Inflammatory macrophage treated with lipopolysaccharide for 1 hour (primary cell): ENCODE measurements at regions not wholly inside any gene's neighbourhood (a gene's known extent, or its start where the extent isn't known, plus 50 kb on each side); places are given as distances from the start of the nearest gene placed in this dataset.
A peak's percentile ranks its signal among the peaks of the same experiment; 100 is the strongest.
"Not testable (repeated sequence)": the region's sequence is repeated elsewhere in the genome, so short reads cannot be mapped to it uniquely, and the experiment has no call there.

Experiments used
- DNase-seq, 2 donors: peaks; one replicate each; pipeline ENCODE4 v3.0.0-alpha.2; 2020 to 2022

DNA sequence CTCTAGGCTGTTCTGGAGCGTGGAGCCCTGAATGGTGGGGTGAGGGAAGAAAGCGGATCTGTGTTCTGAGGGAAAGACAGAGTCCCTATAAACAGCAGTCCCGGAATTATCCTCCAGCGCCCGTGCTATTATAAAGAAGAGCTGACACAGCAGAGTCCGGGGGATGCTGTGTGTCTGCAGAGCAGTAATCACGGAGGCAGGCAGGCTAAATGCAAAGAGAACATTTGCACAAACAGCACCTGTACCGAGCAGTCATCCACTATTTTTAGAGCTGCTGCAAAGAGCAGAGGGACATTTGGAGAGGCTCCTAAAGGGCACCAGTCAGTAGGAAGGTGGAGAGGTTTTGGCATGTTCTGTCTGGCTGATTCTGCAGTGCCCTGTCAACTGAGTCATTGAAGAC, 293.8 kb upstream of the SLC14A2 start:
- DNase-seq = no peak

DNA sequence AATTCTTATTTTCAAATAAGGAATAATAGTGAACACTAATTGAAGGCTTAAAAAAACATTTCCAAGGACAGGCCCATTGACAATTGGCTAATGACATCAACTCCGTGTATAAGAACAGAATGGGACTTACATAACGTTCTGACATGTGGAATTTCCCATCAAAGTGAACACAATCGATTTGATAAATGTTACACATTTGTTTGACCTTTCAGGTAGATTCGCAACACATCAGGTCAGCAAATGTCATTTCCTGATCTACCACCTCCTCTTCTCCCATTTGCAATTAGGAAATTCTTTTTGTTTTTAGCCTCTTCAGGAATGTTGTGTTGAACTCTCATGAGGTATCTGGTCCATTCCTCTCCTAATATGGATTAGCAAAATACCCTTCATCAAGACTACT, 292.9 kb upstream of the SLC14A2 start:
- no peak for DNase-seq

DNA sequence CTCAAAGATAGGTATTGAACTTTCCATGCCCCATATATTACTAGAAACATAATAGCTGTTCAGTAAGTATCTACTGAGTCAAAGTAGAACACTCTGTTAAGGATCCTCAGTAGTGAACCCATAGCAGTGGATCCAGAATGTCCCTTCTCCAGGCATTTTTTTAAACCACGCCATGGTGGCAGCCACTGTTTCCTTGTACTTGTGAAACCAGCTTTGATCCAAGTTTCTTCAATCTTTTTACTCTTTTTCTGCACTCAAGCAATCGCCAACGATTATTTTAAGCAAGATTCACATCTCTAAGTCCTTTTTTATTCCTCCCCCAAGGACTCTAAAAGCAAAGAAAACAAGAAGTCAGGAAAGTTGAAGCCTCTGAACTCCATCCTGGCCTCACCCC, 291.2 kb upstream of the SLC14A2 start:
- no peak for DNase-seq

DNA sequence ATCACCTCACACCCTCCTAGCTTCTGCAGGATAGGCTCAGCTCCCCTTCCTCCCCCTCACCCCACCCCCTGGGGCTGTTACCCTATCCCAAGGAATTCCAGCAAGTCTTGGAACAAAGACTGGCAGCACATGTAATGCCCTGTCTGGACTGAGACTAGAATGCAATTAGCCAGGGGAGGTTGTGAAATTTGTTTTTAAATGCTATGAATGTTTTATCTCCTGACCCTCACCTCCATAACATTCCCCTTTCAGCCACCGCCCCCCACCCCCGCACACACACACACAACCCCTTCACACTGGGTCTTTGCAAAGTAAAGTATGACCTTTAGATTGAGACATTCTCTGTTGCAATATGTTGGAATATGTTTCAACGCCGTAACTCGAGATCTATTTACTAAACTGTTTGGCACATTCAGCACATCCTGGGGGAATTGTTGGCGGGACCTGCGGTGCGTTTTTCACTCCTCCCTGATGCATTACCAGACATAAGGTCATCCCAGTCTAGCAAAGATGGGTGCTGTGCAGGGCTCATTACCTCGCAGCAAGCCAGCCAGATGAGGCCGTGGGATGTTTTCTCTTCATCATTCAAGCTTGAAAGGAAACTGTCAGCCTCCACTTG, 290.7 kb upstream of the SLC14A2 start:
- no peak for DNase-seq

DNA sequence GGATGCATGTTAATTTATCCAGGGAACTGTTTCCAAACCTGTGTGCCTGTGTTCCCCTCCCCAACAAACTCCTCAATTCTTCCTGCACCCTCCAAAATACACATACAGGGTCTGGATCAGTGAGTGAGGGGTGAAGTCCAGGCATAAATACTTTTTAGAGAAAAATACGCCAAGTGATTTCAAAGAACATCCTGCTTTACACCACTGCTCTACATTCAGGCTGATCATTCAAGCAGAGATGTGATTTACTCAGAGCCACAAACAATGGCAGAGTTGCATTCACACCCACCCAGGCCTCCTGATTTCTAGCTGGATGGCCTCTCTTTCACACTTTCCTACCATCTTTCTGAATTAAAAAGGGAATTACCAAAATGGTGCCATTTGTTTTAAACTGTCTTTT, 289.5 kb upstream of the SLC14A2 start:
- no peak for DNase-seq

DNA sequence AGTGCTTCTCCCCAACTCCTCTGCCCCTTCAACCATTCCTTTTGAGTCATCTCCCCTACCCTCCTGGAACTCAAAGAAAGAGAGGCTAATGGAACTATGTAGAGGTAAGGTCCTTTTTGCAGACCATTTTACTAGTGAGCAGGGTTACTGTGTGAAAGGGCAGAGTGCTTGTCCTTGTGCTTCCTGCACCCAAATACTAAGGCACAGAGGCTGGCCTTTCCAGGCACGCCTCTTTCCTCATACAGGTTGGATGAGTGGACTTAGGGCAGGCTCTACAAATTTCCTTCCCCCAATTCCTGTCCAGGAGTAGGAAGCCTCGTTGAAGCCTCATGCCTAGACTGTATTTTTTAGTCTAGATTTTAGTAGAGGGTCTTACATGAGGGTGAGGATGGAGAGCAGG, 288.8 kb upstream of the SLC14A2 start:
- no peak for DNase-seq

DNA sequence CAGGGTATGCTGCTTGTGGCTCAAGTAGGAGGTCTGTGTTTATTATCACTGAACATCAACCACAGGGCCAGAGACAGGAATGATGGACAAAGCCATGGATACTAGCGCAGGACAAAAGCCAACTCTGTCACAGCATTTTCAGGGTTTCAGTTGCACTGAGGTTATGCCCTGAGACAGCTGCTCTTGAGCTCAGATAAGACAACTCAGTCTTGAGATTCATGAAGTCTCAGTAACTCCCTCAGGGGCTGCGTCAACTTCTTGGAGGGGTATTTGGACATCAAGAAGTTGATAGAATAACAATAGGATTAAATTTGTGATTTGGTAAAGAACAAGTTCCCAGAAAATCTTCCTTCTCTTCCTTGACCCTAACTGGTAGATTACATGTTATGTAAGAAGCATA, 287.0 kb upstream of the SLC14A2 start:
- no peak for DNase-seq

DNA sequence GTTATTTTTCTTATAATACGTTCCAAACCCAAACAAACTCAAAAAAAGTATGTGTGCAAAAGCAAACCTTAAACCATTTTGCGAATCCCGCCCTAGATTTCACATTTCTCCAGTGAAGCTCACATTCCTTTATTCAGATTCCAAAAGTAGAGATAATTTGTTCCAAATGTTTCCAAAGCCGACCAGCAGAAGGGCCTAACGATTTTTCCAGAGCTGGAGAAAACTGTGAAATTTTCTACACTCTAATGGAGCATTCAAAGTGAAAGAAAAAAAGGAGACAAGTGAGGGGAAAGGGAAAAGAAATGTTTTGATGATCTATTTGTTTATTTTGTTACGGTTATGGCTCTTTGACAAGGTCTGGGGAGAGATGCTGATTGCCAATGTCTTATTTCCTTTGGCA, 286.5 kb upstream of the SLC14A2 start:
- DNase-seq = no peak

DNA sequence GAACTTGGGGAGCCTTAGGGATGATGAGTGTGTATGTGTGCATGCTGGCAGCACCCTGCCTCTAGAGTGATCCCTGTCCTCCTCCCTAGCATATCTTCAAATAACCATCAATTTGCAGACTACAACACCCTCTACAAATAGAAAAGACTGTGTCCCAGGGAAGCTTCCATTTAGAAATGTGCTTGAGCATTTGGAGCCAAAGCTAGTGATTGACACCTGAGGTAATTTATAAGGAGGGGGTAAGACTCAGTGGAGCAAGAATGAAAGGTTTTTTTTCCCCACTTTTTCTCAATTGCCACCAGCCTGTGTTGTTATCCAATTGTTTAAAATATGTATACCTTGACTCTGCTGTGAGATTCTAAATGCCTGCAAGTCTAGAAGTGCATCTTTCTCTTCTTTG, 286.0 kb upstream of the SLC14A2 start:
- DNase-seq = no peak

DNA sequence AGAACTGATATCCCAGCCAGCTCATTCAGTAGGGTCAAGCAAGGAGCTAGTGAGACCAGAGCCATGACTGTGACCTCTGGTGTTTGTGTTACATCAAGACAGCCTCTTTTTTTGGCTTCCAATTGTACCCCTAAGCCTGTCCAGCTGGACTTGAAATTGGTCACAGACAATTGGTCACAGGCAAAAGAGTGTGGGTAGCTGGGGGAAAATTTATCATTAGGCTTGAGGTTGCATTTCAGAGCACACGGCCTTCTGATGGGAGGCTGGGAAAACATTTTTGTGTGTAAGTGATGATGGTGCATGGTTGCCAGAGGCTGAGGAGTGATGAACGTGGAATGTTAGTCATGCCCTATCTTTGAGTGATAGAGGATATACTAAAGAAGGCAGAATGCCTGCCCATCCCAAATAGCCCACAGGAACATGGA, 285.1 kb upstream of the SLC14A2 start:
- no peak for DNase-seq

DNA sequence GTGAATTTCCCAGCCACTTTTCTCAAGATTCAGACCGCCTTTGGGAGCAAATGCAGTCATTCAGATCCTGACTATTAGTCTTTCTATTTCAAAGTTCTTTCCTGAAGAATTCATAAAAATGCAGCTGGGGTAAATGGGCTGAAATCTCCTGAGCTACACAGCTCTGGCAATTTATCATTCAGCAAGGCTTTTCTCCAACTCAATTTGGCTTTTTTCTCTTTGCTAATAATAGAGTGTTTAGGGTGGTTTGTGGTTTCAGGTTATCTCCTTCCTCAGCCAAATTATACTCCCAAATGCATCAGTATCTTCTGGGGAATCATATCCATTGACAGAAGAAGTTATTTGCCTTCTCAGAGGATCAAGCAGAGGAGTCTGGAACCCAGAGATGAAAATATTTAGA, 282.4 kb upstream of the SLC14A2 start:
- DNase-seq = no peak

DNA sequence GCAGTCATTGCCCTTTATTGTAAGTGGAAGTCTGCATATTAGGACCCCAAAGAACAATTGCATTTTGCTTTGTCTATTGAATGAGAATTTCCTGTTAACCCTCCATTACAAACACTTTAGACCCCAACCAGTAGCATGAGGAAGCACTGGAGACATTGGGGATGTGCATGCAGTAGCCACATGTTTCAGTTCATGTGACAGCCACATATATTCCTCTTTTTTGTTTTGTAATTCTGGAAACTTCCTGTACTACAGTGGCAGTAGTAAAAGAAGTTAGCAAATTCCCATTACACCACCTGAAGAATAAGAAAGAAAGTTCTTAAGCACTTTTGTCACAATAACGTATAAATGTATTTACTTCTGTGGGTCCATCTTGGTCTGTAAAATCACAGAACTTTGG, 281.1 kb upstream of the SLC14A2 start:
- DNase-seq = peak; percentile 85 to 93

DNA sequence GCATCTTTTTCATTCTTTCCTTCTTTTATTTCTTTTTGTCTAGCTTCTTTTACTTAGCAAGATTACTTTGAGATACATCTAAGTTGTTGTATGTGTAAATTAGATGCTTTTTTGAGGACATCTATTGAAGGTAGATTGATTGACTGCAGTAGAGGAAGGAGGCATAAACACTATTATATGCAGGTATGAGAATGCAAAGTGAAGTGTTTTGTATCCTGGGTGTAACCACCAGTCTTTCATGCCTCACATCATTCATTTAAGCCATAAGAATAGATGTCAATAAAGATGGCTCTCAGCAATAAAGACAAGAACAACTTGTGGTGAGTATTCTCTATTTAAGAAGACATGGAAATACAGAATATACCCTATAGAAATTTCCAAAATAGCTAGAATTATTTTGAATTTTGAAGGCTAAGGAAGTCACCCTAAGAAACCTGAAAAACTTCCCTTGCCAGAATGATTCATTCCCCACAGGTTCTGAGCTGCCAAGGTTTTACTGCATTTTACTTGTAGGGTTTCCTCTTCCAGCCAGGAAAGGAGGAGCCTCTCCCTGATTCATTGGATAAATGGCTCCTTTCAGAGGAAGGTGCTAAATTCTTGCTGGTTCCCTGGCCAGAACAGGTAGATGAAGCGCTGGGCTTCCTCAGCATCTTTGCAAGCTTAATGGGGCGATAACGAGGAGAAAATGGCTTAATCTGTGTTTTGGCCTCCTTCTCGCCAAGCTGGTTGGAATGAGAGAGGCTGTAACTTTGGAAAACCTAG, 279.8 kb upstream of the SLC14A2 start:
- no peak for DNase-seq

DNA sequence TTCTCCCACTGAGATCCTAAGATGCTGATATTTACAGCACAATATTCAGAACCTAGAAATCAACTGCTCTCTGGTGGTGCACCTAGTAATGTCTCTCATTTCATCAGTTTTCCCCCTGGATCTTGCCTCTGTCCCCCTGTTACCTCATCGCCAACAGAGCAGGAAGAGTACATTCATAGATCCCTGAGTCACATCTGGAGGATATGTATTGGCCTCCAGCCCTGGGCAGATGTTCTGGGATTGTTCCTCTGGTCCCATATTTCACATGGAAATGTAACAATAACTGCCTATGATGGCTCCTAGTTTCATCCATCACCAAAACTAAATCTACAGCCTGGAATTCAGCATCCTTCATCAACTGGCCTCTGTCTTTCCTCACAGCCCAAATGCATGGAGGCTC, 278.8 kb upstream of the SLC14A2 start:
- no peak for DNase-seq

DNA sequence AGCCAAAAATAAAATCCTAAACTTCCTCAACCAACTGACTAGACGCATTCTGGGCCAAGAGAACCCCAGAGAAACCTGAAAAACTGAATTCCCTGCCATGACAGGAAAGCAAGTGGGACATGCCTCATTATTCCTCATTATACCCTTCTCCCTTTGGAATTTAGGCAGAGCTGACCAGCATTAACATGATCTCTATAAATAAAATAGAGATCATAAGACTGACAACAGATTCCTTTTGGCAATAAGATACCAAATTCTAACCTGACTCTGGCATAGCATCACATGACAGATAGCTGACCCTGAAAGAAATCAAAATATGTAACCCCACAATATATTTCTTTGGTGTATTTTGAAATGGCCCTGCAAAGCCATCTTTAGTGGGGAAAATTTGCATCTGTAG, 277.8 kb upstream of the SLC14A2 start:
- no peak for DNase-seq

DNA sequence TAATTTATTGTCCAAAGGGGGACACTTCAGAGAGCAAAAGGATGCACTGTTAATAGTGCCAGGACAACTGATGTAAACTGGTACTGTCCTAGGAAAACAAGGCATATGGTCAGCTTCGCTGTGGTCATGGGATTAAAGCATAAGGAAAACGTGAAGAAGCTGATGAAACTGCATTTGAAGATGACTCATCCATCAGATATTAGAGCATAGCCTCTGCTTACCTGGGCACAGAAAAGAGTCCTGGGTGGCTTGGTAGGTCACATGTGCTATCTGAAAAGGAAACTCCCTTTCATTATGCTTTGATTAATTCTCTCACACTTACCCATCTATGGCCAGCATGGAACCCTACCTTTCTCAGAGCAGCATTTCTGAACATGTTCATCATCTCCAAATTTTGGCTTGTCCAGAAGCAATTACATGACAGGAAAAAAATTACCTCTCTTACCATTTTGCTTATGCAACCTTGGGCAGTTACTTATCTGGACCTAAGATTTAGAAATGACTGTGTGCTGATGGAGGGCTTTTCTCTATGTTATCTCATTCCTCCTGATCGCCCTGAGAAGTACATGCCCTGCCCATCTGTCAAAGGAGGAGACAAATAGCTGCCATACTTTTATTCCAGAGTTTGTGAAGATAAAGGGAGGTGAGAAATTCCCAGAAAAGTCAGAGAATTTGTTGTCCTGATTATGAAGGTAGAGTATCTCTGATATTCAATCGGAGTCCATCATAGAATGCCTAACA, 275.3 kb upstream of the SLC14A2 start:
- DNase-seq = no peak

DNA sequence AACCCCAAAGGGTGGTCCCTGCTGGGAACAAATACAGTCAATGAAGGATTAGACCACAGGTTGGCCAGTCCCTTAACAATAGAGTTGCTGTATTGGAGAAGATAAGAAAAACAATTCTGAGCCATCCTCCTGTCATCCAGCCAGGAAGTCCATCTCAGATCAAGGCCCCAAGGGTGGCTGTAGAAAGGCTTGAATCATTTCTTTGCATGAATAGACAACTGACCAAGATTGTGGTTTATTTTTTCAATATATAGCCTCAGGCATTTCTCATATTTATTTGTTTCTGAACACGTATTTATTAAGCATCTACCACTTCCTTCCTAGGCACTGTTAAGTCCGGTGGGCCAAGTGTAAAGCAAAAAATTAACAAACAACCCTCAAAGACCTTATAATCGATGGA, 274.4 kb upstream of the SLC14A2 start:
- no peak for DNase-seq

DNA sequence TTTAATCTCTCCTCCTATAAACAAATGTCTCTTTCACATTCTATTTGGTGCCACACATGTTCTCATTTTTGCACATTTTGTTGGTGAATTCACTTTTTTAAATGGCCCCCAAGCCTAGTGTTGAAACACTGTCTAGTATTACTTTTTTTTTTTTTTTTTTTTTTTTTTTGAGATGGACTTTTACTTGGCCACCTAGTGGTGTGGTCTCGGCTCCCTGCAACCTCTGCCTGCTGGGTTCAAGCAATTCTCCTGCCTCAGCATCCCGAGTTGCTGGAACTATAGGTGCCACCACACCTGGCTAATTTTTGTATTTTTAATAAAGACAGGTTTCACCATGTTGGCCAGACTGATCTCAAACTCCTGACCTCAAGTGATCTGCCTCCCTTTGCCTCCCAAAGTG, 273.8 kb upstream of the SLC14A2 start:
- no peak for DNase-seq

DNA sequence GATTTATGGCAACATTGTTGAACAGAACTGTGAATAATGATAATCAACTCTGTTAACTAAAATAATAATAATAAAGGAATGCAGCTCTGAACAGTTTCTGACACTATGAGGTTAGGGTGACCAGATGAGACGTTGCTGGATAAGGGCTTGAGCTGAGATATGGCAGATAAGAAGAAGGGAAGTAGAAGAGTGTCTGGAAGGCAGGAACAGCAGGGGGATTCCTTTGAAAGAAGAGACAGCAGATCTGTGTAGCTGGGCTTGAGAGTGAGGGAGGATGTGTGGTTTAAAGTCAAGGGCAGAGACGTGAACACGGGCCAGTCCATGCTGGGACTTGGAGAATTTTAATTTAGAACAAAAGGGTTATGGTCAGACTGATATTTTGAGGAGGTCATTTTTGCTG, 273.1 kb upstream of the SLC14A2 start:
- no peak for DNase-seq

DNA sequence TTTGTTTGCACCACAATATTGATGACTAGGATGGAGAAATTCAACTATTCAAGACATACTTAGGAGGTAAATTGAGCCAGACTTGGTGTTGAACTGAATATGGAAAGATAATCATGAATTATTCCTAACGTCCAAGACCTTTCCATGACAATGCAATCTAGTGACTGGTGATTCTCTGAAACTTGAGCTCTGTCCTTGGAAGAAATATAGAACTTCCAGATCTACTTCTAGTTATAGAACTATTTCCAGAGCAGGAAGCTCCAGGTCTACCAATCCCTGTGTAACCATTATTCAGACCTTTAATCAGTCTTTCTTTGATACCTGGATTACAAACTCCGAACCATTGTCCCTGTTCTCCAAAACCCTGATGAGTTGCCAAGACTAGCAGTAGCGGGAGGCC, 272.6 kb upstream of the SLC14A2 start:
- no peak for DNase-seq

DNA sequence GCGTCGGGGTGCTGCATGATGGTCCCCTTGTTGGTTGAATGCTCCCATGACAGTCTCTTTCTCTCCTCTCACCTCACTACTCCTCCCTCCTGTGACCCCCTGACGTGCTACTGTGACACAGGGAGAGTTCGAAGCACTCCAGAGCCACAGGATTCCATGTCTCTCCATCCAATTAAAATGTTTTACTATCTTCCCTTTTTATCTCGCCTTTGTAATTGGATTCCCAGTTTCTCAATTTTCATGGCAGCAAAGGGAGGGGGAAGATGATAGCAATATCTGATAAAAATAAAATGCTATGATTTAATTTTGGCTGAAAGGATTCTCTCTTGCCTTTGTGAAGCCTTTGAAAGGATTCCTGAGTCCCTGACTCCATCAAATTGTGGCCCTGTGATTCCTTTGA, 271.9 kb upstream of the SLC14A2 start:
- no peak for DNase-seq

DNA sequence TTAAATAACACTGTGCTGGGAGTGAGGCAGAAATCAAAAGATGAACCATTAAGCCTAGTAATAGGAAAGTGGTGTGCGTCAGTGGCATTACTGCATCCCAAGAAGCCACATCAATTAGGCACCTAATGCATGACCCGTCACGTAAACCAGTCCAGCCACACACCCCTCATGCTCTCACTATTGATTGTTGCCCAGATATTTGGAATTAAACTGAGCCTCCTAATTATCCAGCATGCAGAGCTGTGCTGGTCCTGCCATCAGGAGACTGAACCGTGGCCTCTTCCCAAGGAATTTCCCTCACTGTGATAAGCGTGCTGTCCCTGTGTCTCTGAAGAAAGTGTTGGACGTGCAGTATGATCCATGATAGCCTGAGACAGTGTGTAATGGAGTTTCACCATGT, 270.6 kb upstream of the SLC14A2 start:
- DNase-seq = not testable (repeated sequence)

DNA sequence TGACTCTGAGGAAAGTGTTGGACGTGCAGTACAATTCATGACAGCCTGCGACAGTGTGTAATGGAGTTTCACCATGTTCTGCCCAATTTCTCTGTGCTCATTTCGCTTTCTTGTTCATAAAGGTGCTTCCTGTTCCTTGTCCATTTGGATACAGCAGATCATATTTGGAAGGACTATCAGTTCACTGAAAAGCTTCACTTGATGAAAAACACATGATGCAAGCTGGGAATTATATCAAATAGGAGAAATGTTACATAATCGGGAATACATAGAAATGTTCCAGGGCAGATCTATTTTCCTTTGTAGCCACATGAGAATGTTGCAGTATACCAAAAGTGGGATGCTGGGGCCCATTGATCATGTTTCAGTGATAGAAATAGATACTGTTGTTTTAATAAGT, 266.3 kb upstream of the SLC14A2 start:
- no peak for DNase-seq

DNA sequence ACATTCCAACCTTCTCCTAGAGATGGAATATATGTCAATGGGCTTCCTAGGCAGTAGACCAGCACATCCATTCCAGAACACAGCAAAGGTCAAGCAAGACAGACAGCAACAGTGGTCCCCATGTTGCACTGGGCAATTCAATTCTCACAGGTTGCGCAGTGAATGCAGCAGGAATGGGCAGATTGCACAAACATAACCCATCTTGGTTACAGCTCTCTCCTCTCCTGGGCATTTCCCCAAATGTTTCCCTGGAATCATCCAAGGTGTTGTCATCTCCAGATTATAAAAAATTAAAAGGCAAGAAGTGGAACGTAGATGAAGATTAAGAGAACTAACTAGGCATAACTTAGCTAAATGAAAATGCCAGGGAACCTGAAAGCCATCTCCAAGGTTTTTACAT, 265.8 kb upstream of the SLC14A2 start:
- no peak for DNase-seq
